ENCODE measurements at regions not wholly inside any gene's neighbourhood (a gene's known extent, or its start where the extent isn't known, plus 50 kb on each side); places are given as distances from the start of the nearest gene placed in this dataset.

- no peak for DNase-seq (ENCODE audit: low spot score)
Measured at GRCh38 chr9:117649126-117649525, 55.1 kb upstream of the TLR4 start.

- no peak for DNase-seq (ENCODE audit: low spot score)
Measured at GRCh38 chr9:117644932-117645636, 59.1 kb upstream of the TLR4 start.

- peak; percentile 46 for DNase-seq (ENCODE audit: low spot score)
Measured at GRCh38 chr9:117644133-117644931, 59.9 kb upstream of the TLR4 start.

- DNase-seq (ENCODE audit: low spot score) = no peak
Measured at GRCh38 chr9:117643288-117643654, 60.9 kb upstream of the TLR4 start.

GRCh38 chr9:117642571-117643287, 61.5 kb upstream of the TLR4 start:
- DNase-seq (ENCODE audit: low spot score) = peak; percentile 15

GRCh38 chr9:117636681-117637080, 67.5 kb upstream of the TLR4 start:
- DNase-seq (ENCODE audit: low spot score) = no peak

GRCh38 chr9:117625154-117625553, 79.0 kb upstream of the TLR4 start:
- no peak for DNase-seq (ENCODE audit: low spot score)

GRCh38 chr9:117624106-117624505, 80.1 kb upstream of the TLR4 start:
- DNase-seq (ENCODE audit: low spot score) = no peak

- DNase-seq (ENCODE audit: low spot score) = no peak
Measured at GRCh38 chr9:117622347-117622746, 81.9 kb upstream of the TLR4 start.

- no peak for DNase-seq (ENCODE audit: low spot score)
Measured at GRCh38 chr9:117616431-117616831, 87.8 kb upstream of the TLR4 start.

GRCh38 chr9:117612317-117612716, 91.9 kb upstream of the TLR4 start:
- DNase-seq (ENCODE audit: low spot score) = no peak

GRCh38 chr9:117597977-117598376, 106.2 kb upstream of the TLR4 start:
- DNase-seq (ENCODE audit: low spot score) = no peak

GRCh38 chr9:117596678-117597077, 107.5 kb upstream of the TLR4 start:
- DNase-seq (ENCODE audit: low spot score) = no peak

- DNase-seq (ENCODE audit: low spot score) = no peak
Measured at GRCh38 chr9:117595650-117596049, 108.6 kb upstream of the TLR4 start.

- no peak for DNase-seq (ENCODE audit: low spot score)
Measured at GRCh38 chr9:117587263-117587662, 116.9 kb upstream of the TLR4 start.

GRCh38 chr9:117574099-117574498, 130.1 kb upstream of the TLR4 start:
- DNase-seq (ENCODE audit: low spot score) = no peak

GRCh38 chr9:117564839-117565238, 139.4 kb upstream of the TLR4 start:
- DNase-seq (ENCODE audit: low spot score) = no peak

GRCh38 chr9:117561761-117562160, 142.4 kb upstream of the TLR4 start:
- DNase-seq (ENCODE audit: low spot score) = no peak

GRCh38 chr9:117555964-117556629, 141.2 kb upstream of the ASTN2 start:
- DNase-seq (ENCODE audit: low spot score) = peak; percentile 71

- no peak for DNase-seq (ENCODE audit: low spot score)
Measured at GRCh38 chr9:117552811-117553210, 138.0 kb upstream of the ASTN2 start.

GRCh38 chr9:117551171-117551570, 136.3 kb upstream of the ASTN2 start:
- no peak for DNase-seq (ENCODE audit: low spot score)

- DNase-seq (ENCODE audit: low spot score) = no peak
Measured at GRCh38 chr9:117549444-117549843, 134.6 kb upstream of the ASTN2 start.
